Common myeloid progenitor, CD34-positive (primary cell): ENCODE measurements at regions not wholly inside any gene's neighbourhood (a gene's known extent, or its start where the extent isn't known, plus 50 kb on each side); places are given as distances from the start of the nearest gene placed in this dataset.
"Not testable (repeated sequence)": the region's sequence is repeated elsewhere in the genome, so short reads cannot be mapped to it uniquely, and the experiment has no call there.

ENCODE experiments used
- CTCF ChIA-PET: fragments of 350-600 bp; sonication (Branson Sonifier 250); formaldehyde crosslinking; loops from one replicate; lab custom pipeline; 2021; ENCODE audit warnings: antibody characterized with exemption; lab: Charles Lee
- POLR2A ChIA-PET: fragments of 350-600 bp; sonication (Branson Sonifier 250); formaldehyde crosslinking; loops from one replicate; lab custom pipeline; 2021; ENCODE audit warnings: antibody characterized with exemption; lab: Charles Lee
- DNase-seq, 3 donors: peaks; one replicate each; pipeline versions ENCODE4 v3.0.0 to v3.0.0-alpha.2; 2013
- H3K27ac ChIP-seq, 2 experiments: 1 replicate in 1 of 2; 2 replicates in 1 of 2; pipeline ENCODE4 v1.7.0; 2013; ENCODE audit warnings: inconsistent platforms in 2 of 2, low read length in 2 of 2, mild to moderate bottlenecking in 2 of 2, low read depth in 1 of 2, moderate library complexity in 1 of 2; ENCODE audit not compliant: severe bottlenecking in 2 of 2, insufficient read depth in 1 of 2, poor library complexity in 1 of 2
- H3K27me3 ChIP-seq, 5 experiments: replicated peaks in 2 of 5; 1 replicate in 3 of 5; 2 replicates in 2 of 5; pipeline versions ENCODE4 v1.6.1 to v1.7.0; 2013; ENCODE audit warnings: low read length in 4 of 5, mild to moderate bottlenecking in 2 of 5, moderate library complexity in 2 of 5, inconsistent platforms in 1 of 5; ENCODE audit not compliant: insufficient read depth in 5 of 5, control insufficient read depth in 4 of 5
- H3K36me3 ChIP-seq, 4 experiments: 1 replicate in 2 of 4; 2 replicates in 2 of 4; pipeline versions ENCODE4 v1.6.1 to v1.7.0; 2013; ENCODE audit warnings: low read length in 3 of 4, control low read depth in 1 of 4, mild to moderate bottlenecking in 1 of 4; ENCODE audit not compliant: control insufficient read depth in 4 of 4, insufficient read depth in 4 of 4
- H3K4me1 ChIP-seq, 4 experiments: 1 replicate in 3 of 4; 2 replicates in 1 of 4; pipeline versions ENCODE4 v1.6.1 to v1.7.1; 2013; ENCODE audit warnings: low read length in 3 of 4, mild to moderate bottlenecking in 3 of 4, control low read depth in 1 of 4, inconsistent platforms in 1 of 4, moderate library complexity in 1 of 4; ENCODE audit not compliant: control insufficient read depth in 4 of 4, insufficient read depth in 4 of 4; ENCODE audit errors: control extremely low read depth in 1 of 4
- H3K4me3 ChIP-seq, 7 experiments: 1 replicate in 4 of 7; 2 replicates in 3 of 7; pipeline versions ENCODE4 v1.5.1 to v1.7.0; 2013; ENCODE audit warnings: mild to moderate bottlenecking in 7 of 7, low read length in 6 of 7, moderate library complexity in 6 of 7, inconsistent platforms in 2 of 7, low read depth in 2 of 7, control low read depth in 1 of 7; ENCODE audit not compliant: insufficient read depth in 4 of 7, control insufficient read depth in 1 of 7; ENCODE audit errors: extremely low read depth in 1 of 7
- H3K9me3 ChIP-seq, 5 experiments: 1 replicate in 4 of 5; 2 replicates in 1 of 5; pipeline versions ENCODE4 v1.6.1 to v1.7.1; 2013; ENCODE audit warnings: low read length in 4 of 5, mild to moderate bottlenecking in 2 of 5, inconsistent platforms in 1 of 5, low read depth in 1 of 5, moderate library complexity in 1 of 5; ENCODE audit not compliant: control insufficient read depth in 4 of 5, insufficient read depth in 2 of 5; ENCODE audit errors: control extremely low read depth in 1 of 5
- WGBS: methylation state at CpG from one replicate; pipeline ENCODE4 v1.1.5; 2013; ENCODE audit not compliant: insufficient coverage; 5-methylcytosine and 5-hydroxymethylcytosine counted together

- H3K36me3 ChIP-seq = no peaks in the 10 kb centered on the region
- CTCF ChIA-PET = no interaction called here
- 4% methylated on average over 28 of the region's 48 CpGs for WGBS
- DNase-seq = peak; percentile 93 to 97 (median 96)
- peak overlapping the region in 3 of 7 experiments; percentile 10 to 46 (median 19) for H3K4me3 ChIP-seq
- peak overlapping the region in 1 of 2 experiments; percentile 15 for H3K27ac ChIP-seq
- POLR2A ChIA-PET = interaction anchor here (0.6 kb wide), 1 partner anchor 1337 kb away, joined by 3 read pairs; no protein-coding TSS in a partner anchor
- H3K27me3 ChIP-seq = no peaks in the 10 kb centered on the region
- H3K4me1 ChIP-seq = peaks cover 0 to 31% (median 20%) of the 10 kb centered on the region in 4 experiments
- H3K9me3 ChIP-seq = peaks cover 0 to under 1% (median 0%) of the 10 kb centered on the region in 5 experiments
Measured at GRCh38 chr22:44620129-44620840, 81.7 kb upstream of the PRR5 start.

GRCh38 chr22:44619560-44620128, 82.4 kb upstream of the PRR5 start:
- H3K27ac ChIP-seq, DNase-seq, H3K36me3 ChIP-seq, H3K27me3 ChIP-seq, CTCF ChIA-PET, H3K4me3 ChIP-seq, POLR2A ChIA-PET, H3K9me3 ChIP-seq: not testable (repeated sequence)
- H3K4me1 ChIP-seq = peaks cover 0 to 31% (median 20%) of the 10 kb centered on the region in 4 experiments
- WGBS = 62% methylated on average over 13 of the region's 16 CpGs

- H3K36me3 ChIP-seq, H3K27me3 ChIP-seq, POLR2A ChIA-PET, H3K4me3 ChIP-seq, CTCF ChIA-PET, H3K27ac ChIP-seq: not testable (repeated sequence)
- Histone ChIP-seq H3K4me1 (peaks cover 0 to 31% (median 20%) of the 10 kb centered on the region in 4 experiments), H3K9me3 (peaks cover 0 to 12% (median 6%) of the 10 kb centered on the region in 5 experiments)
- WGBS = 94% methylated on average over 5 of the region's 6 CpGs
- peak in 1 of 3 donors; percentile 48 for DNase-seq
Measured at GRCh38 chr22:44618910-44619309, 83.1 kb upstream of the PRR5 start.

GRCh38 chr22:44618400-44618799, 83.6 kb upstream of the PRR5 start:
- H3K27me3 ChIP-seq = no peaks in the 10 kb centered on the region
- H3K9me3 ChIP-seq = peaks cover 0 to 12% (median 7%) of the 10 kb centered on the region in 5 experiments
- no peaks in the 10 kb centered on the region for H3K36me3 ChIP-seq
- WGBS = 97% methylated on average over 7 of the region's 17 CpGs
- DNase-seq = no peak
- ChIA-PET CTCF (no interaction called here), POLR2A (no interaction called here)
- H3K4me1 ChIP-seq = peaks cover 0 to 31% (median 20%) of the 10 kb centered on the region in 4 experiments
- H3K27ac ChIP-seq = no peak overlapping the region
- no peak overlapping the region for H3K4me3 ChIP-seq

- POLR2A ChIA-PET = no interaction called here
- CTCF ChIA-PET = no interaction called here
- H3K9me3 ChIP-seq = peaks cover 0 to 16% (median 8%) of the 10 kb centered on the region in 5 experiments
- H3K27me3 ChIP-seq = no peaks in the 10 kb centered on the region
- no peaks in the 10 kb centered on the region for H3K36me3 ChIP-seq
- WGBS = 86% methylated on average over 2 of the region's 4 CpGs
- peaks cover 0 to 31% (median 20%) of the 10 kb centered on the region in 4 experiments for H3K4me1 ChIP-seq
- no peak overlapping the region for H3K27ac ChIP-seq
- DNase-seq = no peak
- H3K4me3 ChIP-seq = no peak overlapping the region
Measured at GRCh38 chr22:44617828-44618227, 84.2 kb upstream of the PRR5 start.

- H3K27me3 ChIP-seq = no peaks in the 10 kb centered on the region
- H3K36me3 ChIP-seq = no peaks in the 10 kb centered on the region
- H3K27ac ChIP-seq = no peak overlapping the region
- peaks cover 0 to 31% (median 20%) of the 10 kb centered on the region in 4 experiments for H3K4me1 ChIP-seq
- CTCF ChIA-PET = interaction anchor here (1.6 kb wide), 1 partner anchor 10 kb away, joined by 3 read pairs; no protein-coding TSS in a partner anchor
- H3K4me3 ChIP-seq = no peak overlapping the region
- POLR2A ChIA-PET = no interaction called here
- H3K9me3 ChIP-seq = peaks cover 0 to 24% (median 15%) of the 10 kb centered on the region in 5 experiments
- peak in 1 of 3 donors; percentile 58 for DNase-seq
- 80% methylated on average over 11 of the region's 19 CpGs for WGBS
Measured at GRCh38 chr22:44616882-44617655, 84.9 kb upstream of the PRR5 start.
